Endothelial cell of umbilical vein (primary cell): ENCODE measurements at regions not wholly inside any gene's neighbourhood (a gene's known extent, or its start where the extent isn't known, plus 50 kb on each side); places are given as distances from the start of the nearest gene placed in this dataset.

Source experiments
- BruUV-seq: library from RNA; stranded (reverse); fragments of 400-500 nt; replicated peaks from 2 replicates; lab custom pipeline; 2021; lab: Mats Ljungman, UMichigan
- CTCF ChIA-PET: fragments of 300-600, 350-600 bp; sonication (Branson Sonifier 250); formaldehyde crosslinking; loops from one replicate; lab custom pipeline; 2021; ENCODE audit warnings: antibody characterized with exemption, inconsistent platforms; lab: Charles Lee
- POLR2A ChIA-PET: fragments of 300-600, 350-600 bp; sonication (Branson Sonifier 250); formaldehyde crosslinking; loops from one replicate; lab custom pipeline; 2021; ENCODE audit warnings: antibody characterized with exemption, inconsistent platforms; lab: Charles Lee
- DNase-seq: peaks from one replicate; pipeline ENCODE4 v3.0.0-alpha.2; 2011; ENCODE audit warnings: low read depth, low spot score
- FAIRE-seq: peaks from 2 replicates; lab custom pipeline; 2011; peaks lifted over from hg19 to GRCh38; lab: Jason Lieb, UNC
- H2AFZ ChIP-seq: 2 replicates; pipeline ENCODE4 v1.6.0; 2012; ENCODE audit warnings: low read depth, low read length, control low read depth, inconsistent platforms
- H3K27ac ChIP-seq: 2 replicates; pipeline ENCODE4 v1.5.1; 2011; ENCODE audit warnings: low read depth, mild to moderate bottlenecking, control low read depth, low read length, moderate library complexity; ENCODE audit not compliant: insufficient read depth
- H3K27me3 ChIP-seq, 2 experiments: 2 replicates each; pipeline versions ENCODE4 v1.6.0 to v1.6.1; 2011; ENCODE audit warnings: low read length in 2 of 2, mixed read lengths in 1 of 2; ENCODE audit not compliant: control insufficient read depth in 2 of 2, insufficient read depth in 2 of 2
- H3K36me3 ChIP-seq, 2 experiments: 2 replicates in 1 of 2; 3 replicates in 1 of 2; pipeline ENCODE4 v1.5.1; 2011; ENCODE audit warnings: low read length in 2 of 2, mild to moderate bottlenecking in 1 of 2, moderate library complexity in 1 of 2; ENCODE audit not compliant: control insufficient read depth in 2 of 2, insufficient read depth in 2 of 2; ENCODE audit errors: extremely low read depth in 1 of 2
- H3K4me1 ChIP-seq: 3 replicates; pipeline ENCODE4 v1.5.1; 2011; ENCODE audit warnings: mild to moderate bottlenecking, low read length; ENCODE audit not compliant: control insufficient read depth, insufficient read depth; ENCODE audit errors: extremely low read depth
- H3K4me2 ChIP-seq: 2 replicates; pipeline ENCODE4 v1.6.1; 2011; ENCODE audit warnings: low read length, control low read depth, mixed read lengths; ENCODE audit not compliant: insufficient read depth
- H3K4me3 ChIP-seq, 3 experiments: fragments of 200-600 bp in 1 of 3; sonication (generic), shearing (Covaris generic) in 1 of 3; replicated peaks in 1 of 3; 2 replicates each; pipeline ENCODE4 v1.5.1; 2011 to 2016; ENCODE audit warnings: control low read depth in 3 of 3, low read length in 3 of 3, mild to moderate bottlenecking in 2 of 3, inconsistent platforms in 1 of 3, low read depth in 1 of 3, moderate library complexity in 1 of 3; ENCODE audit not compliant: insufficient read depth in 1 of 3
- H3K79me2 ChIP-seq: 2 replicates; pipeline ENCODE4 v1.6.0; 2012; ENCODE audit warnings: low read length, inconsistent platforms; ENCODE audit not compliant: control insufficient read depth, insufficient read depth
- H3K9ac ChIP-seq: replicated peaks from 2 replicates; pipeline ENCODE3; 2011; ENCODE audit warnings: low read length, control low read depth; ENCODE audit not compliant: insufficient read depth; ENCODE audit errors: extremely low read depth
- H3K9me1 ChIP-seq: replicated peaks from 3 replicates; pipeline ENCODE4 v1.6.0; 2011; ENCODE audit warnings: mild to moderate bottlenecking, low read length; ENCODE audit not compliant: control insufficient read depth, insufficient read depth; ENCODE audit errors: extremely low read depth
- H3K9me3 ChIP-seq: replicated peaks from 2 replicates; pipeline ENCODE4 v1.5.1; 2012; ENCODE audit warnings: low read length, inconsistent platforms; ENCODE audit not compliant: control insufficient read depth, insufficient read depth
- H4K20me1 ChIP-seq: replicated peaks from 2 replicates; pipeline ENCODE3; 2011; ENCODE audit warnings: mild to moderate bottlenecking, low read length; ENCODE audit not compliant: control insufficient read depth, insufficient read depth; ENCODE audit errors: extremely low read depth
- CTCF ChIP-seq, 2 donors: IDR thresholded peaks; 1 replicate in 1 of 2; 2 replicates in 1 of 2; pipeline ENCODE4 v1.5.1; 2011; ENCODE audit warnings: low read length in 2 of 2, mild to moderate bottlenecking in 2 of 2, moderate library complexity in 2 of 2, control low read depth in 1 of 2, inconsistent platforms in 1 of 2, low read depth in 1 of 2; ENCODE audit not compliant: insufficient read depth in 1 of 2; ENCODE audit errors: extremely low read depth in 1 of 2
- EZH2 ChIP-seq: IDR thresholded peaks from 2 replicates; pipeline ENCODE4 v1.6.1; 2012; ENCODE audit warnings: borderline replicate concordance, low read depth, mild to moderate bottlenecking, moderate library complexity, low read length, inconsistent platforms; ENCODE audit not compliant: severe bottlenecking
- GATA2 ChIP-seq: IDR thresholded peaks from 2 replicates; pipeline ENCODE4 v1.7.0; 2011; ENCODE audit warnings: low read depth, mild to moderate bottlenecking, moderate library complexity, mixed read lengths, low read length; ENCODE audit not compliant: insufficient read length, insufficient read depth
- JUN ChIP-seq: IDR thresholded peaks from 2 replicates; pipeline ENCODE4 v1.6.1; 2011; ENCODE audit warnings: borderline replicate concordance, low read depth; ENCODE audit not compliant: insufficient read length, insufficient read depth
- MAX ChIP-seq: IDR thresholded peaks from 2 replicates; pipeline ENCODE4 v1.6.1; 2011; ENCODE audit not compliant: insufficient read depth, insufficient read length
- MYC ChIP-seq: IDR thresholded peaks from one replicate; pipeline ENCODE4 v1.6.1; 2011; ENCODE audit warnings: mild to moderate bottlenecking, low read depth, low read length
- POLR2A ChIP-seq: IDR thresholded peaks from 2 replicates; pipeline ENCODE4 v1.6.1; 2012; ENCODE audit warnings: low read depth, mild to moderate bottlenecking, control low read depth, low read length
- POLR2AphosphoS5 ChIP-seq: IDR thresholded peaks from 2 replicates; pipeline ENCODE4 v1.6.1; 2012; ENCODE audit warnings: low read depth, mild to moderate bottlenecking, control low read depth, low read length, moderate library complexity; ENCODE audit not compliant: insufficient read depth
- dilution Hi-C: fragments of 300-500 bp; cut with MboI; formaldehyde crosslinking; loops from one replicate; pipeline ENCODE4 v1.15.0; 2019; ENCODE audit warnings: low sequenced_read_pairs; ENCODE audit not compliant: extremely low pct_ligation_motif_present
- intact Hi-C: fragments of 100-400 bp; cut with micrococcal nuclease; formaldehyde crosslinking; loops from one replicate; pipeline ENCODE4 v1.10.0; 2022

GRCh38 chr3:168427156-168427555 lies 331.4 kb upstream of the GOLIM4 start:
- Histone ChIP-seq H3K9me3 (no peaks in the 10 kb centered on the region), H3K79me2 (no peaks in the 10 kb centered on the region), H3K36me3 (no peaks in the 10 kb centered on the region), H3K4me2 (no peak overlapping the region), H3K9ac (no peak overlapping the region), H4K20me1 (no peaks in the 10 kb centered on the region), H3K27me3 (no peaks in the 10 kb centered on the region), H3K9me1 (no peaks in the 10 kb centered on the region), H3K27ac (no peak overlapping the region), H3K4me3 (no peak overlapping the region), H3K4me1 (no peaks in the 10 kb centered on the region), H2AFZ (no peak overlapping the region)
- POLR2A ChIA-PET = no interaction called here
- DNase-seq (no peak), FAIRE-seq (no peak)
- no peak for TF ChIP-seq EZH2
- TF ChIP-seq JUN = no peak
- no peak for TF ChIP-seq POLR2A
- TF ChIP-seq POLR2AphosphoS5 = no peak
- TF ChIP-seq GATA2 = no peak
- TF ChIP-seq MAX = no peak
- no peak for TF ChIP-seq MYC
- TF ChIP-seq CTCF (IDR thresholded peaks at IDR 0.05; ENCODE audit: extremely low read depth in 1 of 2, insufficient read depth in 1 of 2, low read depth in 1 of 2, low read length in 2 of 2) = no peak
- dilution Hi-C loops = no loop called here
- BruUV-seq = no TSS peak
- intact Hi-C loops = no loop called here
- CTCF ChIA-PET = no interaction called here
